Osteocyte (in vitro differentiated cells): ENCODE measurements at regions not wholly inside any gene's neighbourhood (a gene's known extent, or its start where the extent isn't known, plus 50 kb on each side); places are given as distances from the start of the nearest gene placed in this dataset.
"Not testable (repeated sequence)": the region's sequence is repeated elsewhere in the genome, so short reads cannot be mapped to it uniquely, and the experiment has no call there.

Experiments
- DNase-seq: peaks from one replicate; pipeline ENCODE4 v3.0.0; 2021; ENCODE audit warnings: mixed read lengths; ENCODE audit not compliant: unreplicated experiment; ENCODE audit errors: extremely low spot score
- H3K27ac Mint-ChIP-seq: one replicate; pipeline ENCODE4 v1.8.0; 2021; ENCODE audit warnings: mild to moderate bottlenecking, mixed read lengths; ENCODE audit not compliant: unreplicated experiment
- H3K27me3 Mint-ChIP-seq: one replicate; pipeline ENCODE4 v1.8.0; 2021; ENCODE audit warnings: mixed read lengths; ENCODE audit not compliant: unreplicated experiment
- H3K36me3 Mint-ChIP-seq: one replicate; pipeline ENCODE4 v1.8.0; 2021; ENCODE audit warnings: mixed read lengths; ENCODE audit not compliant: unreplicated experiment
- H3K4me1 Mint-ChIP-seq: one replicate; pipeline ENCODE4 v1.8.0; 2021; ENCODE audit warnings: mixed read lengths; ENCODE audit not compliant: unreplicated experiment
- H3K4me3 Mint-ChIP-seq: one replicate; pipeline ENCODE4 v1.8.0; 2021; ENCODE audit warnings: mild to moderate bottlenecking, moderate library complexity, mixed read lengths; ENCODE audit not compliant: unreplicated experiment
- H3K9me3 Mint-ChIP-seq: one replicate; pipeline ENCODE4 v1.8.0; 2021; ENCODE audit warnings: mixed read lengths; ENCODE audit not compliant: unreplicated experiment
- TF ChIP-seq, protein P1 (sequence below): fragments of 200-600 bp; sonication (generic); IDR thresholded peaks from 2 replicates; pipeline ENCODE4 v1.5.0; 2021; ENCODE audit warnings: antibody characterized with exemption, mild to moderate bottlenecking, moderate library complexity

GRCh38 chr18:976393-977128 lies 71.9 kb downstream of the ADCYAP1 start:
- not testable (repeated sequence) for DNase-seq, H3K9me3 Mint-ChIP-seq, H3K36me3 Mint-ChIP-seq, H3K4me1 Mint-ChIP-seq, H3K27me3 Mint-ChIP-seq
- H3K4me3 Mint-ChIP-seq = peak overlapping the region; percentile 80
- peak overlapping the region; percentile 79 for H3K27ac Mint-ChIP-seq

DNA sequence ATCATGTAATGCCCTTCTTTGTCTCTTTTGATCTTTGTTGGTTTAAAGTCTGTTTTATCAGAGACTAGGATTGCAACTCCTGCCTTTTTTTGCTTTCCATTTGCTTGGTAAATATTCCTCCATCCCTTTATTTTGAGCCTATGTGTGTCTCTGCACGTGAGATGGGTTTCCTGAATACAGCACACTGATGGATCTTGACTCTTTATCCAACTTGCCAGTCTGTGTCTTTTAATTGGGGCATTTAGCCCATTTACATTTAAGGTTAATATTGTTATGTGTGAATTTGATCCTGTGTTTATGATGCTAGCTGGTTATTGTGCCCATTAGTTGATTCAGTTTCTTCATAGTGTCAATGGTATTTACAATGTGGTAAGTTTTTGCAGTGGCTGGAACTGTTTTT lies 72.7 kb downstream of the ADCYAP1 start:
- not testable (repeated sequence) for H3K9me3 Mint-ChIP-seq, H3K36me3 Mint-ChIP-seq, DNase-seq, H3K27me3 Mint-ChIP-seq, H3K4me1 Mint-ChIP-seq
- Mint-ChIP-seq H3K27ac (peak overlapping the region; percentile 79), H3K4me3 (peak overlapping the region; percentile 80)

- H3K4me1 Mint-ChIP-seq, H3K27me3 Mint-ChIP-seq, H3K36me3 Mint-ChIP-seq, H3K9me3 Mint-ChIP-seq, H3K27ac Mint-ChIP-seq, DNase-seq: not testable (repeated sequence)
- peak overlapping the region; percentile 80 for H3K4me3 Mint-ChIP-seq
Observed at GRCh38 chr18:977732-978131, 73.1 kb downstream of the ADCYAP1 start.

DNA sequence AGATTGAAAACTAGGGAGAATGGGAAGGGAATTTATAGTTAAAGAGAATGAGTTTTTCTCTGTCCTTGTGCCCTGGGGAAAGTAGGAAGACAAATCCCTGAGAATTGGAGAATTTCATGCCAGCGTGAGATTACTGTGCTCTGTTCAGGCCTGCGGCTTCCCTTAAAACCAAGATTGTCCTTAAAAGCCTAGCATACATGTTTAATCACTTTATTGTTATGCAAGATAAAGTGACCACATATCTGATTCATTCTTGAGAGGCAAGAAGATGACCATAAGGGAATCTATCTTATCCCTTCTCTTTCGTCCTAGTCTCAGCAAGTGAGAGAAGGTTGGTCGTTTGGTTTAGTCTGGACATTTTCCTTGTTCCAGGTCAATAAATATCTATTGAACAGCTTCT lies 75.9 kb downstream of the ADCYAP1 start:
- H3K27ac Mint-ChIP-seq = no peak overlapping the region
- H3K9me3 Mint-ChIP-seq = no peaks in the 10 kb centered on the region
- no peak overlapping the region for H3K4me3 Mint-ChIP-seq
- no peaks in the 10 kb centered on the region for H3K27me3 Mint-ChIP-seq
- no peak for DNase-seq
- peaks cover 9% of the 10 kb centered on the region for H3K36me3 Mint-ChIP-seq
- TF ChIP-seq, protein P1, sequence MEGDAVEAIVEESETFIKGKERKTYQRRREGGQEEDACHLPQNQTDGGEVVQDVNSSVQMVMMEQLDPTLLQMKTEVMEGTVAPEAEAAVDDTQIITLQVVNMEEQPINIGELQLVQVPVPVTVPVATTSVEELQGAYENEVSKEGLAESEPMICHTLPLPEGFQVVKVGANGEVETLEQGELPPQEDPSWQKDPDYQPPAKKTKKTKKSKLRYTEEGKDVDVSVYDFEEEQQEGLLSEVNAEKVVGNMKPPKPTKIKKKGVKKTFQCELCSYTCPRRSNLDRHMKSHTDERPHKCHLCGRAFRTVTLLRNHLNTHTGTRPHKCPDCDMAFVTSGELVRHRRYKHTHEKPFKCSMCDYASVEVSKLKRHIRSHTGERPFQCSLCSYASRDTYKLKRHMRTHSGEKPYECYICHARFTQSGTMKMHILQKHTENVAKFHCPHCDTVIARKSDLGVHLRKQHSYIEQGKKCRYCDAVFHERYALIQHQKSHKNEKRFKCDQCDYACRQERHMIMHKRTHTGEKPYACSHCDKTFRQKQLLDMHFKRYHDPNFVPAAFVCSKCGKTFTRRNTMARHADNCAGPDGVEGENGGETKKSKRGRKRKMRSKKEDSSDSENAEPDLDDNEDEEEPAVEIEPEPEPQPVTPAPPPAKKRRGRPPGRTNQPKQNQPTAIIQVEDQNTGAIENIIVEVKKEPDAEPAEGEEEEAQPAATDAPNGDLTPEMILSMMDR = no peak
- peaks cover 15% of the 10 kb centered on the region for H3K4me1 Mint-ChIP-seq

DNA sequence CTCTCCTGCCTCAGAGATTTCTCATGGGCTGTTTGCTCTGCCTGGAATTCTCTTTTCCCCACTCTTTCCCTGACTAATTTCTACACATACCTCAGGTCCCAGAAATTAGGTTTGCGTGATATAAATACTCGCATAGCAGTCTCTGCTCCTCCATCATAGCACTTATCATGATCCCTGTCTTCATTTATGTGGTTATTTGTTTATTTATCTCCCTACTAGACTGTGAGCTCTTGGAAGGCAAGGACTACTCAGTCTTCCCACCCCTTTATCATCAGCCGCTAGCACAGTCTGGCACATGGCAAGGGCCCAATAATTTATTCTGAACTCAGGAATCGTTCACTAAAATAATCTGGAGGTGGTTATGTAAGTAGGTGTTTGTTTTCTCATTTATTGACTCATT lies 79.3 kb downstream of the ADCYAP1 start:
- TF ChIP-seq, protein P1 = no peak
- no peaks in the 10 kb centered on the region for H3K27me3 Mint-ChIP-seq
- no peak overlapping the region for H3K27ac Mint-ChIP-seq
- H3K36me3 Mint-ChIP-seq = no peaks in the 10 kb centered on the region
- H3K4me3 Mint-ChIP-seq = no peak overlapping the region
- peaks cover 21% of the 10 kb centered on the region for H3K4me1 Mint-ChIP-seq
- H3K9me3 Mint-ChIP-seq = no peaks in the 10 kb centered on the region
- DNase-seq = no peak

- Mint-ChIP-seq H3K27ac (no peak overlapping the region), H3K4me1 (peaks cover 21% of the 10 kb centered on the region), H3K4me3 (no peak overlapping the region), H3K27me3 (no peaks in the 10 kb centered on the region), H3K36me3 (no peaks in the 10 kb centered on the region), H3K9me3 (no peaks in the 10 kb centered on the region)
- DNase-seq = no peak
- TF ChIP-seq, protein P1 = no peak
Observed at GRCh38 chr18:985212-985661, 80.6 kb downstream of the ADCYAP1 start.
